Activated T-cell treated with anti-CD3 and anti-CD28 coated beads for 48 hours (primary cell): ENCODE measurements at regions not wholly inside any gene's neighbourhood (a gene's known extent, or its start where the extent isn't known, plus 50 kb on each side); places are given as distances from the start of the nearest gene placed in this dataset.

ENCODE experiments used
- DNase-seq: peaks from one replicate; pipeline ENCODE4 v3.0.0-alpha.2; 2020; ENCODE audit warnings: low read depth

GRCh38 chr2:22600156-22600555, 784.8 kb upstream of the KLHL29 start:
- no peak for DNase-seq

GRCh38 chr2:22600999-22601398, 784.0 kb upstream of the KLHL29 start:
- DNase-seq, result no peak

- DNase-seq, result no peak
These were observed 780.8 kb upstream of the KLHL29 start for GRCh38 chr2:22604136-22604535.

GRCh38 chr2:22616031-22616430, 768.9 kb upstream of the KLHL29 start:
- no peak for DNase-seq

- no peak for DNase-seq
These were observed 761.4 kb upstream of the KLHL29 start for GRCh38 chr2:22623620-22624019.

- DNase-seq, result no peak
These were observed 758.4 kb upstream of the KLHL29 start for GRCh38 chr2:22626621-22627020.

- no peak for DNase-seq
These were observed 756.8 kb upstream of the KLHL29 start for GRCh38 chr2:22628221-22628620.

GRCh38 chr2:22628906-22629305, 756.1 kb upstream of the KLHL29 start:
- DNase-seq, result no peak

GRCh38 chr2:22634167-22634566, 750.8 kb upstream of the KLHL29 start:
- no peak for DNase-seq

GRCh38 chr2:22656426-22656825, 728.6 kb upstream of the KLHL29 start:
- DNase-seq, result no peak

GRCh38 chr2:22673529-22673928, 711.5 kb upstream of the KLHL29 start:
- DNase-seq, result no peak

GRCh38 chr2:22683914-22684313, 701.1 kb upstream of the KLHL29 start:
- DNase-seq, result no peak

GRCh38 chr2:22690096-22690495, 694.9 kb upstream of the KLHL29 start:
- DNase-seq, result no peak

GRCh38 chr2:22691666-22692065, 693.3 kb upstream of the KLHL29 start:
- no peak for DNase-seq

GRCh38 chr2:22692746-22693145, 692.2 kb upstream of the KLHL29 start:
- no peak for DNase-seq

GRCh38 chr2:22694300-22694699, 690.7 kb upstream of the KLHL29 start:
- DNase-seq, result no peak

GRCh38 chr2:22694856-22695255, 690.1 kb upstream of the KLHL29 start:
- no peak for DNase-seq

GRCh38 chr2:22697054-22697788, 687.8 kb upstream of the KLHL29 start:
- no peak for DNase-seq

- DNase-seq, result no peak
These were observed 683.3 kb upstream of the KLHL29 start for GRCh38 chr2:22701561-22702160.

GRCh38 chr2:22703286-22703920, 681.6 kb upstream of the KLHL29 start:
- DNase-seq, result no peak

- no peak for DNase-seq
These were observed 665.6 kb upstream of the KLHL29 start for GRCh38 chr2:22719396-22719795.

GRCh38 chr2:22729466-22729865, 655.5 kb upstream of the KLHL29 start:
- no peak for DNase-seq

- DNase-seq, result no peak
These were observed 650.5 kb upstream of the KLHL29 start for GRCh38 chr2:22734373-22735045.
